Cerebellar cortex (tissue), 1 donor: ENCODE measurements at regions not wholly inside any gene's neighbourhood (a gene's known extent, or its start where the extent isn't known, plus 50 kb on each side); places are given as distances from the start of the nearest gene placed in this dataset.
"Not testable (repeated sequence)": the region's sequence is repeated elsewhere in the genome, so short reads cannot be mapped to it uniquely, and the experiment has no call there.

Source experiments
- DNase-seq: peaks from one replicate; pipeline ENCODE4 v3.0.0-alpha.2; 2015; ENCODE audit warnings: low spot score

DNA sequence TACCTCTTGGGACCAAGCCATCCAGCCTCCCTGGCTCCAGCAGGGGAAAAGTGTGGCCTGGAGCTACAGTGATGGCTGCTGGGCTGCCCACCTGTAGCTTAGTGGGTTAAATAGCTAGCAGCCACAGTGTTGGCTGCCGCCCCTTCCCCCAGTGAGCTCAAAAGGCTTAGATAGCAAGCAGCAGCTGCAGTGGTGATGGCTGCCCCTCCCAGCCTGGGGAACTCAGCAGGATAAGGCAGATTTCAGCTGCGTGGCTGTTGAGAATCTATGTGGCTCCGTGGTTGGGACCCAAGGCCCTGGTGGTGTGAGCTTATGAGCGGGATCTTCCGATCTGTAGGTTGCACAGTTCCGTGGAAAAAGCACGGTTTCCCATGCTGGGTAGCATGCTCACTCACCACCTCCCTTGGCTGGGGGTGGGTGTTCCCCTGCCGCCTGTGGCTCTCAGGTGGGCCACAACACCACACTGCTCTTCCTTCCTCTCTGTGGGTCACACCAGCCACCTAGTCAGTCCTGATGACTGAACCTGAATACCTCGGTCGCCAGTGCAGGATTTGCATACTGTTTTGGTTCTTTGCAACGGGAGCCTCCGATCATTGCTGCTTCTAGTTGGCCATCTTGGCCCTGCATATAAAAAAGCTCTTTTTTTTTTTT lies 946.5 kb upstream of the FAM98A start:
- DNase-seq = no peak

DNA sequence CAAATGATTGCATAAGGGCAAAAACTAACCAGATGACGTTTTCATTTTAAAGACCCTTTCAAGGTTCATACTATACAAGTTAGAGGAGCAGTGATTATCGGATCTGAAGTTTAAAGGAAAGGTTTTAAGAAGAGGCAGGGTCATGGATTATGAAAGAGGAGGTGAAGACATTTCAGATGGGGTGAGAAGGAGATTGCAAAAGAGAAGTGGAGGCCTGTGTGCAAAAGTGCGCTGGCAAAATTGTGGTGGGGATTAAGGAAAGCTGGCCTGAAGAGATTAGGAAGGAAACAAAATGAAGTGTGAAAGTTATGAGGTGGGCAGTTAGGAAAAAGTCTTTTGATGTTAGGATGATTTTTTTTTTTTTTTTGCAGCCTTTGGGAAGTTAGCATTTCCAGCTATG lies 935.7 kb upstream of the FAM98A start:
- no peak for DNase-seq

DNA sequence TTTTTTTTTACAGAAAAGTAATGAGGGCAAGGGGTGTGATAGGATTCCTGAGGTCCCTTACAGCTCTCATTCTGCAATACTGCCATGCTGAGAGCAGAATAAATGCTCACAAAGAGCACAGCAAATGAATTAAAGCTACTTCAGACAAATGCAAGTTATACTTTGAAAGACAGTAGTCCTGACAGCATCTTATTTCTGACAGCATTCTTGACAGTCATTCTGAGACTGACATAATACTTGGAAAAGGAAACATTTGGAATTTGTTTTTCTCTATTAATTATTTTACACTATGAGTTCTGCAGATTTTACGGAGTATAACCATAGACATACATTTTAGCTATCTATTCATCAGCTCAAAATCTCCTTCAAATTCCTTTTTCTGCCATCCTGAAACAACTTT lies 935.2 kb upstream of the FAM98A start:
- no peak for DNase-seq

DNA sequence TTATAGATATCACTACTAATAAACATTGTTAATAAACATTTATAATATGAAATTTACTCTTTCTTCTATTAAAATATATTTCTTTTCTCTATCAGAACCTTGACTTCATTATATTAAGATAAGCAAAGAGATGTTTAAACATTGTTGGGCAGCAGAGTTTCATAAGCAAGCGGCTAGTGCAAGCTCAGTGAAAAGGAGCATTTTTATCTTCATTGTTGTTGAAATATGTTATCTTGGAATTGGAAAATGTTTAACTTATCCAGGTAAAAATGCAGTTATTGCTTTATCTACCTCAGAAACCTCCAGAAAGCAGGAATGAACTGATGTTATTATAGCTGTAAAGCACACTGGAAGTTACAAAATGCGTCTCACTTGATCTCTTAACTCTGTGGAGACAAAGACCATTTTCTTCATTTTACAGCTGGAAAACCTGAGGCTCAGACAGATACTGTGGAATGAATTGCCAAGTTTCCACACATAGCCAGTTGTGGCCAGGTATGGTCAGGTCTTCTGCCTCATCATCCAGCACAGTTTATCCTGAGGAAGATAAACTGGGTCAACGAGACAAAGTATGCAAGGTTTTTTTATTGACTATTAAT lies 934.6 kb upstream of the FAM98A start:
- DNase-seq = no peak

DNA sequence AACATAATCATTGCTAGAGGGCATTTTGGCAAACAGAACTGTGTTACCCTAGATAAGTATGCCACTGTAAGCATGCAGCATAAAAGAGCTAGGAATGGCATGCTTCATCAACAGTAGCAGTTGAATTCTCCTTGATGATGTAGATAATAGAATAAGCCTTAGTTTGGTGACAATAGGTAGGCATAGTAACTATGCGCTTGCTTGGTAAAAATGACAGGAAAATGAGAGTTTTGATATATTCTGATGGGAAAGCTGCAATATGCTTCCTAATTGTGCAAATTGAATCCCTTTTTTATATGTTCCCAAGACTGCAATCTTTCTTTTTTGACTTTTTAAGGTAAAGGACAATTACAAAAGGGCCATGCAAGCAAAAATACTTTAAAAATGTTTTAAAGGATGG lies 930.9 kb upstream of the FAM98A start:
- DNase-seq = no peak

DNA sequence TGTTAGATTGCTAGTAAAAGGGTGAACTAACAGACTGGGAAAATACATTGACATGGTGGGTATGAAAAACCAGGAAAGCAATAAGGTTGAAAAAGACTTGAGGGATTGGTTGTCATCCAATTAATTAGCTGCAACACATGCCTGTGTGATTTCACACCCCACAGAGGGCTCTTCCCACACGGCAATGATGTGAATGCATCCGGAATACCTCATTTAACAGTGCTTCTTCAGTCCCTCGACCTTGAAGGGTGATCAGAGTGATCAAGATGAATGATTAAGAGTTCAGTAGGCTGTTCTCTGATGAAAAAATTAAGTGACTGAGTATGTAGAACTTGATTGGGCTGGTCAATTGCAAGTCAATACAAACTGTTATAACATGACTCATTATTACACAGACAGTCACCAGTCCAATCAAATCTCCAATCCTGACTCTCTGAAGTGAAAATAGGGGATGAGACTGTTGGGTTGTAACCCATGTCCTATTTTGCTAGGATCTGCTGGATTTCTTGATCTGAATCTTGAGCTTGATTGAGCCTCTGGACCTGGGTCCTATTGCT lies 924.9 kb upstream of the FAM98A start:
- DNase-seq = no peak

DNA sequence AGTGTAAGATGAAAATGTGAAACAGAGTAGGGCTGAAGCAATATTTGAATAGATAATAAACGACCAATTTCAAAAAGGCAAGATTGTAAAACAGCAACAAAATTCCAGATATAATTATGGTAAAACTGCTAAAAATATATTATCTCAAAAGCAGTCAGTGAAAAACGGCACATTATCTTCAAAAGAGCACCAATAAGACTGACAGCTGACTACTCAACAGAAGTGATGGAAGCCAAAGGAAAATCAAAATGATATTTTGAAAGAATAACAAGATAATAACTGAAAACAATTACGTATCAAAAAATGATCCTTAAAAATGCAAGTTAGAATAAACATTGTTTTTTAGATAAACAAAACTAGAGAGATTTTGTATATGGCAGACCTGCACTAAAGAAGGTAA lies 920.6 kb upstream of the FAM98A start:
- DNase-seq = no peak

DNA sequence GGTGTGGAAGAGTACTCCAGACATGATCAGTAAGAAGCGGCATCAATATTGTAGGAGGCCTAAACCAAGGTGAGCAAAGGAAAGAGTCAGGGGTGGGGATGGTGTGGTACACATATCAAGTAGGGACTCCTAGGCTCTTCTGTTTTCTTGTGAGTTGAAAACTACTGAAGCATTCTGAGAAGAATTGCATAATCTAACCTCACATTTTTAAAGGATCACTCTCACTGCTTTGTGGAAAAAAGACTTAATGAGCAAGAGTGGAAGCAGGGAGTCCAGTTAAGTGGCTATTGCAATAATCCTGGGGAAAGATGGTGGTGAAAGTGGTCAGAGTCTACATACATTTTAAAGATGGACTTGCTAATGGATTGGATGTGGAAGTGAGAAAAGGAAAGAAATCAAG lies 899.5 kb upstream of the FAM98A start:
- DNase-seq = no peak

DNA sequence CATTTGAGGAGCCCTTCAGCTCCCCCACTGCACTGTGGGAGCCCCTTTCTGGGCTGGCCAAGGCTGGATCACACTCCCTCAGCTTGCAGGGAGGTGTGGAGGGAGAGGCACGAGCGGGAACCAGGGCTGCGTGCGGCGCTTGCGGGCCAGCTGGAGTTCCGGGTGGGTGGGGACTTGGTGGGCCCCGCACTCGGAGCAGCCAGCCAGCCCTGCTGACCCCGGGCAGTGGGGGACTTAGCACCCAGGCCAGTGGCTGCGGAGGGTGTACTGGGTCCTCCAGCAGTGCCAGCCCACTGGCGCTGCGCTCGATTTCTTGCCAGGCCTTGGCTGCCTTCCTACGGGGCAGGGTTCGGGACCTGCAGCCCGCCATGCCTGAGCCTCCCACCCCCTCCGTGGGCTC lies 895.1 kb upstream of the FAM98A start:
- DNase-seq = not testable (repeated sequence)

DNA sequence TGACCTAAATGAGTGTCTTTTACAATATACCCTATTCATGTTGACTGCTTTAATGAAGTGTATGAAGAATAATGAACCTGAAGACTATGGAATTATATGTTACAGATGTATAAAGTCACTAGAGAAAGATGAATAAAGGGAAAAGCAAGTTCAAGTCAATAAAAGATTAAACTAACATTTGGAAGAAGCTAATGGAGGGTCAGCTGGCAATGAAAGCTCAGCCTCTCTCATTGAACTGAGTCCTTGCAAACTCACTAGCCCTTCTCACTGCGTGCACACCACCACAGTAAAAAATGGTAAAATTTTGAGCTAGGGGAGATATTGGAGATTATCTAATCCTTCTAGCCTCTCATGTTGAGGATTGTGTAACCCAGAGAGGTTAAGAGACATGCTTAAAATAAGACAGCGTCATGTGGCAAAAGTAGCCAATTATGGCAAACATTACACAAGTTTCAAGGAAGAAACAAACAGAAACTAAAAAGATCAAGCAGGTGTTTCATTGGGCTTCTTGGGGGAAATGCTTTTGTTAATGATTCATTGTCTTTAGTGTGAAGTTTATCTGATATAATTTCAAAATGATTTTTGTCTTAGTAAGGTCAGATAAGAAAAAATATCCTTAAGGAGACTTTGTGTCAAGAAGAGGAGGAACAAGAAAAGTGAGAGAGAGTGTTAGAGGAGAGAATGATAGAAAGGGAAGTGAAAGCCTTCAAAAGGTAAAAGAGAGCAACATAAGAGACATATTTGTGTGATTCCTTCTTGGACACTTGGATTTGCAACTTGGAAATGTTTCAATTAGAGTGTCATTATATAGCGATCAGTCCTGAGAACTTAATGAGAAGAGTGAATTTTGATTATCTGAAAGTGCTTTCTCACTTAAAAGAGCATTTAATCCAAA lies 893.7 kb upstream of the FAM98A start:
- no peak for DNase-seq

DNA sequence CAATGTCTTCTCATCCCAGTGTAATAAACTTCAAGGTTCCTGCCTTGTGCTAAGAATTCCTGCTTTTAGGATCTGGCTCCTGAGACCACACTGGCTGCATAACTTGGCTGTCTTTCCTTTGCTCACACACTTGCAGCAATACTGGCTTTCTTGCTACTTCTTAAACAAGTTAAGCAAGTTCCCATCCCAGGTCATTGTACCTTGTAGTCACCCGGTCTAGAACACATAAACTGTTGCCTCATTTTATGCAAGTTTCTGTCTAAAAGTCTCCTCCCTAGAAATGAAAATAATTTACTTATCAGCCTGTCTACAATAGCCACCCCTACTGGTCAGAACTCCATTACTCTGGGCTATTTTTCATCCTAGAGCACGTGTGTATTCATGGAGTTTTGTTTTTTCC lies 887.9 kb upstream of the FAM98A start:
- no peak for DNase-seq

DNA sequence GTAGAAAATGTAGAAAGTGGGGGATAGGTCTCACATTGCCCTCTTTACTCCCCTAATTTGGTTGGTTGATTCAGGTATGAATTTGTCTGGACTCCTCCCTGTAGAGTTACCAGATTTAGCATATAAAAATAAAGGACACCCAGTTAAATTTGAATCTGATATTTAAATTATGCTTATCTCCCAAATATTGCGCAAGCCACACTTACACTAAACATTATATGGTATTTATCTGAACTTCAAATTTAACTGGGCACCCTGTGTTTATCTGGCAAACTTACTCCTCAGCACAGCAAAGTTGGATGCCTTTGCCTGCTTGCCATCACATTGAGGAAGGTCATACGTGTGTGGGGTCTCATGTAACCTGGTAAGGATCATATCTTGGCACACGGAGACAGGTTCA lies 882.4 kb upstream of the FAM98A start:
- DNase-seq = no peak

DNA sequence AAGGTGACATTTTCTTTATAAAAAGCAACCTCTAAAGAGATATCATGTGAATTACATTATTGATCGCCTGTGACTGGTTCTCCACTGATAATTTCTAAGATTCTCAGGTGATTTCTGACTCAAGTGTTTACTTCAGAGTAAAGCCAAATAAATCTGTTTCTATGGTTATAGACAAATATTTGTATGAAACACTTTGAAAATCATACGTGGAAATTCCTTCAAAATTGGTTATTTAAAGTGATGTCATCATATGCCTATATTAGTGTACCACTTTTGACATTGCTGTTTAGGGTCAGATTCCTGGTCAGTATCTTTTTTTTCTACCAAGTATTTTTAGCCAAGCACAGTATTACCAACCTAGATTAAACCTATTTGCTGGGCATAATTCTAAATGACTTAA lies 881.3 kb upstream of the FAM98A start:
- DNase-seq = no peak

DNA sequence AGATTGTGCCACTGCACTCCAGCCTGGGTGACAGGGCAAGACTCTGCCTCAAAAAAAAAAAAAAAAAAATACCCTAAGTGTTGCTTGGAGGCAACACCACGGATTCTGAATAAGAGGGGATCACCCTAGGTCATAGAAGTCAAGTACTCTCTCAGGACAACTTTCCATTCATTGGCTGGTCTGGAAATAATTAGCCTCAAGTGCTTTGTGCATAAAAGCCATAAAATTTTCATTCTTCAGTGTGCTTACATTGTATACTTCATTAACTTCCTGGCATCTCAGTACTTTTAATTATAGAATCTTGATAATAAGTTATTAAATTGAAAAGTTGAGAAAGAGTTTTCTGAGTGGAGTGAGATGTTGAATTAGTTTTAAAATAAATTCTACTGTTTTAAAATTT lies 876.1 kb upstream of the FAM98A start:
- DNase-seq = no peak

DNA sequence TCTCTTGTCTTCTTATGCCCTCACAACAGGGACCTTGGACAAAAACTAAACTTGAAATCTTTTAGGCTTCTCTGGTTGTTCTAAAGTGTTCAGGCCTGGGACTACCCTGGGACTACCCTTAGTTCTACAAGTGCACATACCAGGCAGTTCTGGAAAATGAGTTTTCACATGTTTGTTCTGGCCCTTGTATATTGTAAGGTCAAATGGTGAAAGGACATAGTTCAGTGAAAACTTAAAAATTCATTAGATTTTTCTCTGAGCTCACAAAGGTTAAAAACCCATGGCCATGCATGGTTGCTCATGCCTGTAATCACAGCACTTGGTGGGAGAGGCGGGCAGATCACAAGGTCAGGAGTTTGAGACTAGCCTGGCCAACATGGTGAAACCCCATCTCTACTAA lies 875.5 kb upstream of the FAM98A start:
- DNase-seq = no peak

DNA sequence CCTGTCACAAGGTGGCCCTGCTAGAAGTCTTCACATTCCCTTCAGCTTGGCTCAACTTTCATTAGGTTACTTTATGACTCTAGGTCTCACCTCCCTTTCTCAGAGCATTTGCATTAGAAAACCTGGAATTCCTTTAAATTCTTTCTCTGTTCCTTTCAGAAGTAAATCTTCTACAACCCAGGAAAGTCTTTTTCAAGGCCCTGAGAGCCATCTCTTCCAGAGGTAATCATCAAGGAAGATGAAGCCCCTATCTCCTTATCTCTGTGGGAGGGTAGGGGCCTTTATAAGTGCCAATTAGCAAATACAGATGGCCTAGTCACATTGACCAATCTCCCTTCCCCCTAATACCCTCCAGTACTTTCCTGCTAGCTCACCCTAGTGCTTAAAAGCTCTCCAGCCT lies 848.0 kb upstream of the FAM98A start:
- no peak for DNase-seq

DNA sequence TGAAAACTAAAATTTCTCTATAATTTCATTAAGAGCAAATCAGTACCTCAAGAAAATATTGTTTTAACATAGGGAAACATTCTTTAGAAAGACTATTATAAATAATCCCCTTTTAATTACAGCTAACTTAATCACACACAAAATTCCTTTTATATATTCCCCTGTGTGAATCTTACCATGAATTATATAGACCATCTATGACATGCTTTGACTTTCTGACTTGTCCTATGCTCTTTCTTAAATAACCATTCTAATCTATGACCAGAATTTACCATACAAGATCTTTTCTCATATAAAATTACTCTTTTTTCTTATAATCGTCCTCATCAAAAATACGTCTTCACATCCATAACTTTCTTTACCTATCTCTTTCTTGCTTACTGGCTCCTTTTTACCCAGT lies 824.2 kb upstream of the FAM98A start:
- no peak for DNase-seq

DNA sequence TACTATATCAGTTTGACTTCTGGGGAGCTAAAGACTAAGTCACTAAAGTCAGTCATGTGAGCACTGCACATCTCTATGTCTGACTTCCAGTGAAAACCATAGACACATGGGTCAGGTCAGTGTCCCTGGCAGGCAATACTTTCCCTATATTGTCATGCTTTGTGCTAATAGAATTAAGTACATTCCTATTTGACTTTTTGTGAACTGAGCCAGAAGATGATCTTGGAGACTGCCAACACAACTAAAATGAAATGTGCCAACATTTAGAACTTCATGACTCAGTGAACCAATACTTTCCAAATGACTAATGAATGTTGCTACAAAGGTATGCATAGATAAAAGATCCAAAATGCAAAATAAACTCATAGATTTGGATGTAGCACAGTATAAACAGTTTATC lies 820.8 kb upstream of the FAM98A start:
- DNase-seq = no peak

DNA sequence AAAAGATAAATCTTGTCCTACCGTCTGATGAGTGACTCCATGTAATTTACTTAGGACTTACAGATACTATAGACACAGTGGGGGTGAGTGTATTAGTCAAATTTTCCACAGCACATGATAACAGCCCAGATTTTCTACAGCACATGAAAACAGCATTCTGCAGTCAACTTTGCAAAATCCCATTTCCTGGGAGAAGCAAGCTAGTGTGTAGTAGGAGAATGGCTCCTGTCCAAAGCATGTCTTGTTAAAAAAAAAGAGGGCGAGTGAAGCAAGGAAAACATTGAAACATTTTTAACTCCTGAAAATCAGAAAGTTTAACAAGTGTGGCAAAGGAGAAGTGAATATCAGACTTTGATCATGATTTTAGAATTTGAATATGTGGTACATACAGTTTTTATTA lies 817.8 kb upstream of the FAM98A start:
- no peak for DNase-seq

DNA sequence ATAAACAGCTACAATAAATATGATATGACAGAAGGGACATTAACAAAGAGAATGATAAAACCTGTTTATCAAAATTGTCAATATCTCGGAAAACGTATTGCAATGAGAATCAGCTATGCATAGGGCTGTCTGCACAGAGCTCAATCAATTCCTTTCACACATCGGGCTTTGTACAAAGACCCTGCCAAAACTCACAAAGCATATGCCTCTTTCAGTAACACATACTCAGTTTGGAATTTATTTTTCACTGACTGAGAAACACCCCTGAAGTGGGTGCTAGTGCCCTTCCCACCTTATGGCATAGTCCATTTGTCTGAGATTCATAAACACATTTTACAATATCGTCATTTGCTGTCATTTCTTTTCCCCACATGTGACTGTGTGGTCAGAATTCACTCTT lies 815.8 kb upstream of the FAM98A start:
- no peak for DNase-seq

DNA sequence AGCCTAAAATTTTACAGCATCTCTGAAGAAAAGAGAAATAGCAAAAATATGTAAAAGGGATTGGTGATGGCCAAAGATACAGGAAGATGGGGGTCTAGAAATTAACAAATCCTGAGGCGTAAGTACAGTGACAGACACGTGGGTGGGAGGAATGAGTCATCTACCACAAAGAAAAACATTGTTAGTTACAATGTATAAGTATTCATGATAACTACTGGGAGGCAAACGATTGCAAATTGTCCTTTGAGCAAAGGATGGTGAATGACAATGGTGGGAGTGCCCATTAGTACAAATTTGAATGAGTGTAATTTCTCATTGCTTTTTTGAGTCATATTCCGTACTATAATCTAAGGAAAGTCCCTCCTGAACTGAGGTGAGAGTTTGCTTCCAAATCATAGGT lies 809.0 kb upstream of the FAM98A start:
- DNase-seq = no peak

DNA sequence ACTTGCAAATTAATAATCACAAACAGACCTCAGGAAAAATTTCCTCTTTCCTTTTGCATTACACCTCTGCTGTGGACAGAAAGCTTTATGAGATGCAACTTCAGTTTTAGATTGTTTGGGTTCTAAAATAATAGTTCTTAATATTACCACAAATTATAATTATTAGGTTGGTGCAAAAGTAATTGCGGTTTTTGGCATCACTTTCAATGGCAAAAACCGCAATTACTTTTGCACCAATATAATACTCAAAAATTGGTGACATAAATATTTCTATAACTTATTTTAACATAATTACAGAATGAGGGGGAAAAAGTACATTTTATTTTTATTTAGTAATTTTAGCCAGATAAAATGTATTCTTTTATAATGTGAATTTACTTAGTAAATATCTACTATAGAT lies 804.4 kb upstream of the FAM98A start:
- DNase-seq = no peak

DNA sequence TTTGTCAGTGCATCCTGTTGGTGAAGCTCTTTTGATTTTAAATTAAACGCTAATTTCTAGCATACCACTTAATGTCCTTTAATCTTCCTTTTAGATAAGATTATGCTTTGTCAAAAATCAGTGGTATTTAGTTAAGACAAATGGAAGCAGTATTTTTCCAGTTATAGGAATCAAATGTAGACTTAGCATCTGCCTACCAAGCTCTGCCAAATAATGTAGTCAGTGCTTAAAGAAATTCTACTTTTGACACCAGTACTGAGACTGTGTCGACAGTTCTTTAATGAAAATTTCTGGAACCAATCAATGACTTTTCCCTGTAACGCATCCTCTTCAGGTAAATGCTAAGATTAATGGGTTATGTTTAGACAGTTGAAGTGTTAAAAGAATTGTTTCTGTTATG lies 803.3 kb upstream of the FAM98A start:
- DNase-seq = no peak
